GM21576 (cell line): ENCODE measurements at regions not wholly inside any gene's neighbourhood (a gene's known extent, or its start where the extent isn't known, plus 50 kb on each side); places are given as distances from the start of the nearest gene placed in this dataset.

Experiments used
- ATAC-seq: cut with Tn5 transposase; IDR thresholded peaks from one replicate; pipeline ENCODE4 v1.9.1; 2021; ENCODE audit warnings: mild to moderate bottlenecking, moderate library complexity; ENCODE audit not compliant: unreplicated experiment

GRCh38 chr12:61916831-61917230, 343.4 kb upstream of the USP15 start:
- no peak for ATAC-seq

- ATAC-seq: no peak
Observed at GRCh38 chr12:61919686-61920085, 340.5 kb upstream of the USP15 start.

- ATAC-seq: no peak
Observed at GRCh38 chr12:61920230-61920629, 340.0 kb upstream of the USP15 start.

- no peak for ATAC-seq
Observed at GRCh38 chr12:61923152-61923551, 337.1 kb upstream of the USP15 start.

- ATAC-seq: no peak
Observed at GRCh38 chr12:61934564-61934963, 325.6 kb upstream of the USP15 start.

- no peak for ATAC-seq
Observed at GRCh38 chr12:61939977-61940376, 320.2 kb upstream of the USP15 start.

GRCh38 chr12:61956545-61956944, 303.7 kb upstream of the USP15 start:
- ATAC-seq: peak; percentile 63

GRCh38 chr12:61974461-61974860, 285.7 kb upstream of the USP15 start:
- no peak for ATAC-seq

- no peak for ATAC-seq
Observed at GRCh38 chr12:61985830-61986229, 274.4 kb upstream of the USP15 start.

- no peak for ATAC-seq
Observed at GRCh38 chr12:61987173-61987572, 273.0 kb upstream of the USP15 start.

GRCh38 chr12:61991661-61992060, 268.5 kb upstream of the USP15 start:
- no peak for ATAC-seq

- peak; percentile 72 for ATAC-seq
Observed at GRCh38 chr12:61993734-61994345, 266.4 kb upstream of the USP15 start.

GRCh38 chr12:61996717-61997116, 263.5 kb upstream of the USP15 start:
- no peak for ATAC-seq

- no peak for ATAC-seq
Observed at GRCh38 chr12:61998791-61999190, 261.4 kb upstream of the USP15 start.

- ATAC-seq: no peak
Observed at GRCh38 chr12:61999311-61999710, 260.9 kb upstream of the USP15 start.

- no peak for ATAC-seq
Observed at GRCh38 chr12:62001424-62001823, 258.8 kb upstream of the USP15 start.

GRCh38 chr12:62003226-62003625, 257.0 kb upstream of the USP15 start:
- no peak for ATAC-seq

- ATAC-seq: no peak
Observed at GRCh38 chr12:62003701-62004100, 256.5 kb upstream of the USP15 start.

- ATAC-seq: no peak
Observed at GRCh38 chr12:62005615-62006014, 254.6 kb upstream of the USP15 start.

GRCh38 chr12:62006076-62006732, 254.0 kb upstream of the USP15 start:
- ATAC-seq: peak; percentile 69

- no peak for ATAC-seq
Observed at GRCh38 chr12:62008703-62009102, 251.5 kb upstream of the USP15 start.

GRCh38 chr12:62009445-62009844, 250.8 kb upstream of the USP15 start:
- ATAC-seq: no peak
